PC-9 (cell line): ENCODE measurements at regions not wholly inside any gene's neighbourhood (a gene's known extent, or its start where the extent isn't known, plus 50 kb on each side); places are given as distances from the start of the nearest gene placed in this dataset.

Source experiments
- EZH2 ChIP-seq: fragments of 200-600 bp; sonication (generic); IDR thresholded peaks from 2 replicates; pipeline ENCODE4 v1.8.0; 2017; ENCODE audit warnings: antibody characterized with exemption, low read depth
- TF ChIP-seq, protein P1 (sequence below): fragments of 200-600 bp; sonication (generic); conservative IDR thresholded peaks from 2 replicates; pipeline ENCODE4 v1.6.1; 2017; ENCODE audit warnings: mixed run types, antibody characterized with exemption, mild to moderate bottlenecking, moderate library complexity

DNA sequence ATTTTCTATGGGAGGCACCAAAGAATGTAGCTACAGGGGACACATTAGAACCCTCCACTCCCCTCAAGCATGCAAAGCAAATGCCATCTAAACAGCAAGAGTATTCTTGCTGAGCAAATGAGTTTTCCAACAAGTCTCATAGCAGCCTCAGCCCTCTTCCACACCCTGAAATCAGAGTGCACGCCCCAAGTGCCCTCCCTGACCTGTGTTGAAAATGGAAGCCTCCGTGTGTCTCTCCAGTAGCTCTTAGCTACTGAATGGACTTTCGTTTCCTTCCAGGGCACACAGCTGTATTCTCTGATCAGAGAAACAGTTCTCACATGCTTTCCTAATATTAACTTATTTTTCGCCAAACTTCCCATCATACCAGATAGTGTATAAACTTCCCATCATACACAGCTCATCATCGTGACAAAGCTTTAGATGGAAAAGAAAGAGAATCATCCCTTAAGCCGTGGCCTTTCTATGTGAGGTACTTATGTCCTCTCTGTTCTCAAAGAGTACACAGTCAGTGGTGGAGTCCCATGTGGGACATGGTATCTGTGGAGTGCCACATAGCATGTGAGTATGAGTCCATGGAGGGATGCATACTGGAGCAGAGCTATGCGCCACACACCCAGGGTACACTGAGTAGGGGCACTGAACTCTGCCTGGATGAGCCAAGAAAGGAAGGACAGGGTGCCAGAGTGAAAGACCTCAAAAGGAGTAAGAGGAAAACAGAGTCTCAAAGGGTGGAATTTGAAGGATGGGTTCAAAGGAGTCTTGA is 434.5 kb downstream of the MCTP2 start:
- TF ChIP-seq EZH2: no peak
- TF ChIP-seq, protein P1, sequence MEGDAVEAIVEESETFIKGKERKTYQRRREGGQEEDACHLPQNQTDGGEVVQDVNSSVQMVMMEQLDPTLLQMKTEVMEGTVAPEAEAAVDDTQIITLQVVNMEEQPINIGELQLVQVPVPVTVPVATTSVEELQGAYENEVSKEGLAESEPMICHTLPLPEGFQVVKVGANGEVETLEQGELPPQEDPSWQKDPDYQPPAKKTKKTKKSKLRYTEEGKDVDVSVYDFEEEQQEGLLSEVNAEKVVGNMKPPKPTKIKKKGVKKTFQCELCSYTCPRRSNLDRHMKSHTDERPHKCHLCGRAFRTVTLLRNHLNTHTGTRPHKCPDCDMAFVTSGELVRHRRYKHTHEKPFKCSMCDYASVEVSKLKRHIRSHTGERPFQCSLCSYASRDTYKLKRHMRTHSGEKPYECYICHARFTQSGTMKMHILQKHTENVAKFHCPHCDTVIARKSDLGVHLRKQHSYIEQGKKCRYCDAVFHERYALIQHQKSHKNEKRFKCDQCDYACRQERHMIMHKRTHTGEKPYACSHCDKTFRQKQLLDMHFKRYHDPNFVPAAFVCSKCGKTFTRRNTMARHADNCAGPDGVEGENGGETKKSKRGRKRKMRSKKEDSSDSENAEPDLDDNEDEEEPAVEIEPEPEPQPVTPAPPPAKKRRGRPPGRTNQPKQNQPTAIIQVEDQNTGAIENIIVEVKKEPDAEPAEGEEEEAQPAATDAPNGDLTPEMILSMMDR: no peak
